OCI-M2 (cell line): ENCODE measurements at regions not wholly inside any gene's neighbourhood (a gene's known extent, or its start where the extent isn't known, plus 50 kb on each side); places are given as distances from the start of the nearest gene placed in this dataset.

Experiments
- DNase-seq: peaks from one replicate; lab custom pipeline; 2025; ENCODE audit not compliant: unreplicated experiment; lab: John Stamatoyannopoulos, UW

DNA sequence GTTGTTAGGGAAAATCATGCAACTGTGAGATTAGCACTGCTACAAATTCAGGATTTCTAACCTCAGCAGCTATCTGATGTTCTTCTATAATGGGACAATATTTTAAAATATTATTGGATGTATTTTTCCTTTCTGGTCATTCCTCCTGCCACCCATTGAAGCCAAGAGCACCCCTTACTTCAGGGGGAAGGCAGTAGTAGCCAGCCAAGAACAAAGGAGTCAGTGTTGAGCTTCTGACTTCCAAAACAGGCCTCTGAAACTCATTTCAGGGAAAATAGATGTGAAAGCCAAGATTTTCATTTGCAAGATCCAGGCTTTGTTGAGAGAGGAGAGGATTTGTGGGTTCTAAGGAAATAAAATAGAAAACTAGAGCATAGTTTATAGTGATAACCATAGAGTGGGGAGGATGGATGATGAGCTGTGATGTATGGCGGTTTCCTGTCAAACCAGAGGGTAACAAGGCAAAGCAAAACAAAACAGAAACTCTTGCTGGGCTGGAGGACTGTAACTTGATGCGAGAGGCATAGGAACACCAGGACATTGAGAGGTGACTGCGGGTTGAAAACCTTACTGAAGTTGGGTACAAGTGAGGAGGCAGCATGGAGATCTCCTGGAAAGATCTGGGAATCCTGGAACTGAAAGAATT, 173.7 kb upstream of the LEF1 start:
- DNase-seq, result no peak

DNA sequence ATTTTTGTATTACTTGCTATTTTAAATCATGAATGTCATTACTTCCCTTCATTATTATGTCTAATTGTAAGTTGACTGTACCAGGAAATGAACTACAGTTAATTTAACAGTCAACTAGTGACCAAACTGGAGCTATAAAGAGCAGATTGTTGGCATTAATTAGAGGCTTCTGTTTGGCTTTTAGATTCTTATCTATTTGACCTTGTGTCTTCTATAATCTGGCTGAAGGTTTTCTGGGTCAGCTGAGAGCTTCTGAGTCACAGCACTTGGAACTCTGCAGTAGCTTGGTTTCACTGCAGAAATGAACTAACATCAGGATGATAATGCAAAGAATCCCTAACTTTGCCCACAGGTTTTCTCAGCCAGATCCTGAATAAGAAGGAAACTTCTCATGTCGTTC, 169.2 kb upstream of the LEF1 start:
- DNase-seq, result no peak

DNA sequence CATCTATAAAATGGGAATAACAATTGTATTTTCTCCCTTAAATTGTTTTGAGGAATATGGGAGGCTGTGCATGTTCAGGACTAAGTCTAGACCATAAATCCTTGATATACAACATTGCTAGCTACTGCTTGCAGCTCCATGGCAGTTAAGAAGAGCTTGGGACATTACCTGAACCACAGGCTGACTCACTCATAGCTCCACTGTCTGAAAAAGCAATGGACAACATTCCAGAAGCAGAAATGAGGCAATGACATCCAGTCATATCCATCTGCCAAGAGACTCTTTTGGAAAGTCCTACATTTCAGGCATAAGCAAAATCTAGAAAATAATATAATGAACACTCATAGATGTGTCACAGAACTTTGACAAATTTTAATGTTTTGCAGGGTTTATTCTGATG, 167.3 kb upstream of the LEF1 start:
- DNase-seq, result no peak

DNA sequence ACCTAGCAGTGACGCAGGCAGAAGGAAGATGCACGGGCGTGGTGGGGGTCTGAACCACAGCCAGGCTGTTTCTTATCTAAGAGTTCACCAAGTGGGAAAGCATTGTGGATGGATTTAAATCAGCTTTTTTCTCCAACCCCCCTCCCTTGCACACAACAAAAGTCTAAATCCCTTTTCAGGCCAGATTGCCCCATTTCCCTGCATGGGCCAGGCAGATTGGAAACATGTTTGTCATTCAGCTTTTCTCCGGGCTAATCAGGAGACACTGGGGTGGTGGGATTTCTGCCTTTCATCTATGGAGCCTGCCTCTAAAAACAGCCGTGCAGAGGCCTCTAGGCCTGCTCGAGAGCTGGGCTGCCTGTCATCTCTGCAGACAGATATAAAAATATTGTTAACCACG, 166.3 kb upstream of the LEF1 start:
- DNase-seq, result no peak

DNA sequence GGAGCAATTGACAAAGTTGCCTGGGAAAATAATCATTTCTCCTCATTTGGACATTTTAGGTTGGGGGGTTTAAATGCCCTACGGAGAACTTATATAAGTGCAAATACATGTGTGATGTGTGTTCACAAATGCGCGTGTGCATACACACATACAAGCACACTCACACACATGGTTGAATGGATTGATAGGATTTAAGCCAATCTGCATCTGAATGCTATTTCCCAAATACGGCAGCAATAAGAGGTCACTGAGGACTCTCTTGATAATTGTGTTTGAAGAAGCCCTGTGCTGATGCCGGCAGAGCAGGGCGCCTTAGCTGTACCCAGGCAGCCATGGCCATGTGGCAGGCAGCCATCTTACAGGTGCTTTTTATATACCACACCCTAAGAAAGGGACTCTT, 165.3 kb upstream of the LEF1 start:
- DNase-seq, result no peak

DNA sequence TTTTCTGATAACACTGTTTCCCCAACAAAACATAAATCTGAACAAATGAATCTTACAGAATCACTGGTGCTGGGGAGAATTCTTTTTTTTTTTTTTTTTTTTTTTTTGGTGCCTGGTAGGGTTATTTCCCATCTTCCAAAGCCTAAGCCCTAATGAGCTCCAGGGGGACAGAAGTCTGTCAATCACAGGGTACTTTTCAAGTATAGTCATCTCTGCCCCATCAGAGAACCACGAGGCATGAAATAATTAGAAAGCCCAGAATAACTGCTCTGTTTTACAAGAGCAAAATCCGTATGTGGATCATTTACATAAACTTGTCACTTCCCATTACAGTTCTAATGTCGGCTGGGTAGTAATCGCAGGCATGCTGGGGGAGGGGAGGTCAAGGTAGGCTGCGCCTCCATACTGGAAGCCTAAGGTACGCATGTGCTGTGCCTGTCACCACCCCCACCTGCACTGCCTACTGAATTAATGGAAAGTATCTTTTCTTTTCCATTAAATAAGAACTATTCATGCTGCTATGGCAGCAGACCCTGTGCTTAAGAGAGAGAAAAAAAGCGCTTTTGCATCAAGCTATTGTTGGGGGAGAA, 164.7 kb upstream of the LEF1 start:
- no peak for DNase-seq

DNA sequence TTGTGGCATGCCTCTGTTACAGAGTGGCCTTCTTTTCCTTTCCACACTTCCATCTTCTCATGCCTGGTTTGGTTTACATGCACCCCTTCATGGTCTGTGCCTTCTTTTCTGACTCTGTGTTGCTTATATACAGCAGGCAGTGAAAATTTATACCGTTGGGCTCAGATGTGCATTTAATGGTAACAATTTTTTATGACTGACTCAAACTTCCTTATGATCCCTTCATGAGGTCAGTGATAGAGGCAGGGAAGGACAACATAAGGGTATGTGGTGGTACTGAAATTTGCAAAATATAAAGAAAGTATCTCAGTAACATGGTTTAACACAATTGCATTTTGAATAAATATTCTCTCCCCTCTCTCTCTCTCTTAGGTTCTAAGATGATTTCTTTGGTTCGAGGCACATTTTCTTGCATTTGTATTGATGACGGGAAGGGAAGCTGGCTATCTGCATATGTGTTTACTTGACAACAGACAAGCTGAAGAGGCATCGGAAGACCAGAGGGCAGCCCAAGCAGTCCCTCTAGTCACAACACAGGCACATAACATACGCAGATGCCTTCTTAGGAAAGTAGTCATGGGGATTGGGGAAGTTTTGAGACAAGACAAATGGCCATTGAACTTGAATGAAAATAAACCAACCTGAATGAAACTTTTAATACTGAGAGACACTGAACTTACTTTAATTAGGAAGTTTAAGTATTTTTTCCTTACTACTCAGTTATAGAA, 163.3 kb upstream of the LEF1 start:
- DNase-seq, result no peak

DNA sequence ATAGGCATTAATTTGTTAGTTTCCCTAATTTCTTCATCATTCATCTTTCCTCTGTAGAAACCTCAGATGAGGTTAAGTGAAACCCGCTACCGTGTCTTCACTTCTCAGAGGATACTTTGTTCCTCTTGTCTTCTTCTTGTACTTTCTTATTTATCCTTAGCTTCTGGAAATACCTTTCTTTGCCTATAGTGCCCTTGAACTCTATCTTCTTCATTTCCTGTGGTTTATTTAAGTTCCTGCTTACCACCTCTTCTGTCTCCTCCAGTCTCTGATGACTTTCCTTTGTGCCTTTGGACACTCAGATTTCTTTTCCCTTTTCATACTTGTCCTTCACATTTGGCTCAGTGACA, 159.6 kb upstream of the LEF1 start:
- no peak for DNase-seq

DNA sequence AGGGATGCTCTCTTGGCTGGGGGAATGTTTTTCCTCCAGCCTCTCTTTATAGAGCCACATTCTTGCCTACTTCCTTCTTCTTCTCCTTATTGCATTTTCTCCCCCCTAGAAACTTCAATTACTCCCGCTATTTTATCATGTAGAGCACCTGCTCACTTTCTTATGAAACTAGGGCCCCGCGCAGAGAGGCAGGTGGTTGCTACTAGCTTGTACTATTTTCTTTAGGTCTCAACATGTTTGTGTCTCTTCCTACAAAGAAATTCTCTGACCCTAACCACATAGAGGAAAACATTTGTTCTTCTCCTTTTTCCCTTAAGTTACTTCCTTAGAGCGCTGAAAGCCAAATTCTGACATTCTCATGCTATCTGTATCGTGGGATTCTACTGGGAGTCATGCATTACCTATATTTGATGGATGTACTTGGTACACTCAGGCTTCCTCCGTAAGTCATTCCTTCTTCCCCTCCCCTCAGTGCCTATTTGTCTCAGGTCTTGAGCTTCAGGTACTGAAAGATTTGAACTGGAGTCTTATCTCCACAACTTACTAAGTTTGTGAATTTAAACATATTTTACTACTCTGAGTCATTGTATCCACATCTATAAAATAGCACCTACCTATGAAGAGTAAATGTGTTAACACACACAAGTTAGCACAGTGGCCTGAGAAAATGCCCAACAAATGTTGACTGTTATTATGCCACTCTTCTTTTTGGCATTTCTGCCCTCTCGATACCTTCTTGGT, 159.1 kb upstream of the LEF1 start:
- no peak for DNase-seq

DNA sequence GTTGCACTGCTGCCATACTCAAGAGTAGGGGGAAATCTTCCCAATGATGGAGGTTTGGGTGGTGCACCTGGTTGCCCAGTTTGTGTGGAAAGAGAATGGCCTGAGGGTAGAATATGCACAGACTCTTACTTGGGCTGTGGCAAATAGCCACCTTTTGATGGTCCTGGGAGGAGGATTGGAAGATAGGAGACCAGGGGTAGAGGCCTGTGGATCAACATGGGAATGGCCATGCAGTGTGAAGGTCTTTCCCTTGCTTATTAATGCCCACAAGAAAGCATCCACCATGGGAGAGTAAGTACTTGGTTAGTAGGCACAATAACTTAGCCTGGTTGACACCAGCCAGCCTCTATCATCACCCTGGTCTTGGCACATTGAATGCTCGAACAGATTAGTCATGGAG, 156.8 kb upstream of the LEF1 start:
- no peak for DNase-seq

DNA sequence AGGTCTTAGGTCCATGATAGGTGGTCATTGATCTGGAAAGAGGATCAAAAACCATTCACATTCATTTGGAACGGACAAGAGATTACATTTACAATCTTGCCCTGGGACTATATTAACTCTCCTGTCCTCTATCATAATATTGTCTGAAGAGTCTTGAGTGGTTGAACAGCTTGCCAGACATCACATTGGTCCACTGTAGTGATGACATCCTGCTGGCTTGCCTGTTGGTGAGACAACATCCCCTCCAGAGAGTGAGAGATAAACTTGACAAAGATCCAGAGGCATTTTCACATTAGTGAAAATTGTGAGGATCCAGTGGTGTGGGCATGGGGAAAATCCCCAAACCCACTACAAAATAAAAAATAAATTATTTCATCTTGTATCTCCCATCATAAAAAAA, 155.7 kb upstream of the LEF1 start:
- DNase-seq, result no peak

DNA sequence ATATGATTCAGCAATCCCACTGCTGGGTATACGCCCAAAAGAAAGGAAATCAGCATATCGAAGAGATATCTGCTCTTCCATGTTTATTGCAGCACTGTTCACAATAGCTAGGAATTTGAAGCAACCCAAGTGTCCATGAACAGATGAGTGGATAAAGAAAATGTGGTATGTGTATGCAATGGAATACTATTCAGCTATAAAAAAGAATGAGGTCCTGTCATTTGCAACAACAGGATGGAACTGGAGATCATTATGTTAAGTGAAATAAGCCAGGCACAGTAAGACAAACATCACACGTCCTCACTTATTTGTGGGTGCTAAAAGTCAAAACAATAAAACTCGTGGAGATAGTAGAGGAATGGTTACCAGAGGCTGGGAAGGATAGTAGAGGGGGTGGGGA, 153.8 kb upstream of the LEF1 start:
- DNase-seq, result no peak

DNA sequence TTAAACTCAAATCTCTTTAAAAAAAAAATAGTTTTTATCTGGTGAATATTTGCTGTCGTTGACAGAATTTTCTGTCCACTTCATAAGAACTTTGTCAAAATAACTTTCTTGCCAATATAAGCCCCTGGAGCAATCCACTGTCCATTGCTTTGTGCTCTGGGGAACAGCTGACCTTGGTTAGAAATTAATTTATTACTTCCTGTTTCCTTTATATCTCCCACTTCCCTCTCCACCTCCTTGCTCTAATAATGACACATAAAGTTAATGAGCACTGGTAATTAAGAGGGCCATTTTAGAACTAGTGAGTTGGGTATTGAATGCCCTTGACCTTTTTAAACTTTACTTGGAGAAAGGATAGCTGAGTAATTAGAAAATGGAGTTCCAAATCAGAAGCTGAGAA, 151.3 kb upstream of the LEF1 start:
- DNase-seq, result no peak

DNA sequence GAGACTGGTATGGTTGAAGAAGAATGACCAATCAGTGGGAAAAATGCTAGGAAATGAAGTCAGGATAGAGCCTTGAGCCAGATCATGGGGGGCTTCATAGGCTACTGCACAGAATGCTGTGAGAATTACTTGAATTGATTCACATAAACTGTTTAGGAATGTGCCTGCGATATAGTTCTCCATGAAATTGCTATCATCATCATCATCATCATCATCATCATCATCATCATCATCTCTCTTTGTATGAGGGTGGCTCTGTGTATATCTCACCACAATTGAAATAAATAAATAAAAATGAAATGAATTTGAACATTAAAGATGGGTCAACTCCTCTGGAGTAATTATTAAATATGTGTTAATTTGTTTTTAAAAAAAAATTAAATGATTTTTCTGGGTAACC, 148.6 kb upstream of the LEF1 start:
- no peak for DNase-seq

DNA sequence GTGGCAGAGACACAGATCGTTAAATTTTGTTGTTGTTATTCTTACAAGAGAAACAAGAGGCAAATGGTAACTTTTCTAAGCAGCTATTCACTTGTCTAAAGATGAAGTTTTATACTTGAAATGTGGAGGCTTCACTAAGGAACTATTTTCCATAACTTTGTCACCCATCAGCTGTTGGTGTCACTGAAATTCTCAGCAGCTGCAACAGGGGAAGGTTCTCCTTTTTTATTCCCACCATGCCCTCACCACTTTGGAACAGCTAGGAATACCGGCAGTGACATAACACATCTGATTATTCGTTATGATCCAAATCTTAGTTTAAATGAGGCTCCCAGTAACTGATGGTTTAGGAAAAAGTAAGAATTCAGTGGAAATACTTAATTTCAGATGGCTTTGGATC, 147.0 kb upstream of the LEF1 start:
- DNase-seq, result no peak

DNA sequence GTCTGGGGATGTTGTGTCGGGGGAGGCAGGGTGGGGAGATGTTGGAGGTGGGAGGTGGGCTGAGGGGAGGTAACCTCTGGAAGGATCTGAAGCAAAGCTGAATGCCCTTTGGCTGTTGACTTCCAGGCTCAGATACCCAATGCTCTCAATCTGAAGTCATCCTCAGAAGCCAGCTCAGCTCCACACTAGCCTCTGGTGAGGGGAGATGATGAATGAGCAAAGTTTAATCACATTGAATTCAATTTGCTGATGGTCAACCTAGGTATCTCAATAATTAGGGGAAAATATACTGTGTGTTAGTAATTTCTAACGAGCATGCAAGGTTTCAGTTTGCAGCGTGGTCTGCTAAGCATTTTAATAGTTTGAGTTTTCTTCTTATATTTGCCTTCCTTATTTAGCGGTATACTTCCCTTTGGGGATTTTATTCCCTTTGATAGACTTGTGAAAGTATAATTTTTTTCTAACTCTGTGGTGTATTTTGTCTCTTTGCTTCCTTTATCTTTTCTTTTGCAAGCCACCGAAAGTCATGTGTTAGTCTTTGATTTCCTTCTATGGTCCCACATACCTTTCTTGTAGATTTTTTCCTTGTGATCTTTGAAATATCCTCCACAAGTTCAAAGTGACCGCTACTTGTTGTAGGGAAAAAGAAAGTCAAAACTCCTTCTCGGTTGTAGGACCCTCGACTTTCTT, 146.3 kb upstream of the LEF1 start:
- DNase-seq, result no peak

DNA sequence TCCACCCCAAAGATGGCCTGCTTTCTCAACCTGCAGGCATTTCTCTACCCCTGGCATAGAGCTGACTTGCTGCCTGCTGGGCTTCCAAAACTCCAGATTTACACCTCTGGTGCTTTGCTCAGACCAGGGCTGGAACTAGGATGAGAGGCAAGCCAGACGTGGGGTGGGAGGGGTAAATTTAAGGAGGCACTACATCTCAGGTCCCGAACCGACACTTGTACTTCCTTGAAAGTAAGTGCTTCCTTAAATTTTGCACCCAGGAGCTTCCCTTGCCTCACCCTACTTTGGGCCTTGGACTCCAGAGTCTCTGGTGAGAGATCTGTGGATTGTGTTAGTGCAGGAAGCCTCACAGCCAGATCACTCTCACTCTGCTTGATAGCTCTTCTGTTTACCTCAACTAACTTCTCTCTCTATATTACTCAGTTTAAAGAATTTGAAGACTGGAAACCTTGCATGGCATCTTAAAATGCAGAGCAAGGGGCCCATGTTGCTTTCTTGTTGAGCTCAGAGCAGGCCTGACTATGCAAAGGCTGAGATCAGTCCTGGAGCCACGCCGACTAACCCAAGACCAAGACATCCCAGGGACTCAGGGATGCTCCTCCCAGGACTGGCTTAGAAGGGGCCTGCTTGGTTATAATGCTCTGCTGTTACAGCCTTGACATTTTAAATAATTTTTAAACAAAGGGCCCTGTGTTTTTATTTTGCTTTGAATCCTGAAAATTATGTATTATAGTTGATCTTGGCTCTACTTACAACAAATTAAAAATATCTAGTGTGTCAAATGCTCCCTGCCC, 145.0 kb upstream of the LEF1 start:
- DNase-seq, result no peak

DNA sequence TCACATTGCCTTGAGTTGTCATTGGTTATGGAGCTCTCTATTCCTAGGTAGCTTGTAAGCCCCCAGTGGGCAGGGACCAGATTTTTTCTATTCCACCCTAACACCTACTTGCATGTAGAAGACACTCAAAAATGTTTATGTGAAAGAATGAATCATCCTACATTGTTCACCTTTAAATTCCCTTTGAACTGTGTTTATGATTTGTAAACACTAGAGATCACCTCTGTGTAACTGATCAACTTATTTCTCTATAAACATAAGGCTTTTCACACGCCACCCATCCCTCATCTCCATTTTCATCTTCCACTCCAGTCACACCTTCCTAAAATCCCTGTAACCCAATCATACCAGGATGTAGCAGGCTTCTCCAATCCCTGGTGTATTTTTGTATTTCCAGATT, 142.6 kb upstream of the LEF1 start:
- no peak for DNase-seq

DNA sequence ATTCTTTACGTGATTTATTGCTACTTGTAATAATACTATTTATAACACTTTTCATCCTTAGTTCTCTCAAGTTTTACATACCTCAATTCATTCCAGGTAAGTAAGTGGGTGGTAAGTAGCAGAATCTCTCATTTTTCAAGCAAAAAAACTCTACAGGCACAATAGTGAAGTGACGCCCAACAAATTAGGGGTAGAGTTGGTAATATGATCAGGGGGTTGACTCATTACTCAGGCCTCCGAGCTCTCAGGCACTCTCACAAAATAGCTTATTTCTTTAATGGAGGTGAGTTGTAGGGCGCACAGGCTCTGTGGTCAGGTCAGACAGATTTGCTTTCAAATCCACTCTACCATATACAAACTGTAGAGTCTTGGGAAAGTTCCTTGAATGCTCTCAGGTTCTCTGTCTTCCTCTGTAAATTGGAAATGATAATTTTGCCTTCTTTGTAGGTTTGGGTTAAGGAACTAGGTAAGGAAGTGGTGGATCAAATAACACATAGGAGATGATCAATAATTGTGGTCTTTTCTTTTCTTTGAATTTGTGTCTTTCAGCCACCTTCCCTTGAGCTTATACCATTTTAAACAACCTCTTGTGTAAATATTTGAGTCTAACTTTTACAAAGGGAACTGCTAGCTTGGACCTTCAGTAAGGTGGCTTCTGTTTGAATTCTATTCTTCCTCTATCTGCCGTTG, 134.9 kb upstream of the LEF1 start:
- no peak for DNase-seq

DNA sequence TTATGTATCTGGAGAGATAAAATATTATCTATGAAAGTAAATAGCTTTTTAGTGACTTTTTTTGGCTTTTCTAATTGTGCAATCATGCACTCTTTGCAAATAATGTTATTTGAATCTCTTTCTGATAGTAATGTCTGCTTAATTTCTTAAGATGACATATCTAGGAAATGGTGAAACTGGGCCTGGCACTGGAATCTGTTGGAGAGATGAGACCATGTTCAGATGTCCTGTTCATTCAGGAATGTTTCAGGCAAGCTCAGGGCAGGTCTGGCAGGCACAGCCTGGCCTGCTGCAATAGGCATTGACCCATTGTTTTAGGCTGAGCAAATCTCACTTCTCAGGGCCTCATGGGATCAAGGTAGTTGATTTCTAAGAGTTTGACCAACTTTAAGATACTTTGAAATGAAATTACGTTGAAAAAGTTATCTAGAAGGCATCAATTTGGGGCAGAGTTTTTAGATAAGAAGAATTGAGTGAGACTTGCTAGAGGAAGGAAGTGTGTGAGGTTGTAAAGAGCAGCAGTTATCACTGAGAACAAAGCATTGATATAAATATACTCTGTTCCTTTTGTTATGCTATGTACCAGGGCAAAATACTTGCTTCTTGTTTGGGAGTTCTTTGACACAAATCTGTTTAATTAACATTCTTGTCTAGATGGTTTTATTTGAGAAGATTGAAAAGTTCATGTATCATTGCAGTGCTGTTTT, 133.0 kb upstream of the LEF1 start:
- no peak for DNase-seq
